Testis (tissue), 2 donors: ENCODE measurements at regions not wholly inside any gene's neighbourhood (a gene's known extent, or its start where the extent isn't known, plus 50 kb on each side); places are given as distances from the start of the nearest gene placed in this dataset.

ENCODE experiments used
- DNase-seq: peaks from one replicate; pipeline ENCODE4 v3.0.0-alpha.2; 2019
- H3K27ac ChIP-seq, 2 donors: fragments of 200-600 bp; sonication (generic); one replicate each; pipeline ENCODE4 v1.5.1; 2019
- H3K27me3 ChIP-seq: fragments of 200-600 bp; sonication (generic); one replicate; pipeline ENCODE4 v1.5.1; 2019
- H3K36me3 ChIP-seq: fragments of 200-600 bp; sonication (generic); one replicate; pipeline ENCODE4 v1.5.1; 2017; ENCODE audit warnings: low read depth; ENCODE audit errors: missing control alignments
- H3K4me1 ChIP-seq: fragments of 200-600 bp; sonication (generic); one replicate; pipeline ENCODE4 v1.5.1; 2019
- H3K4me3 ChIP-seq, 2 donors: fragments of 200-600 bp; sonication (generic); one replicate each; pipeline ENCODE4 v1.5.1; 2017 to 2019
- H3K9me3 ChIP-seq: fragments of 200-600 bp; sonication (generic); one replicate; pipeline ENCODE4 v1.5.1; 2017
- CTCF ChIP-seq, 3 experiments: fragments of 450-650 bp in 2 of 3; fragments of 200-600 bp in 1 of 3; sonication (generic) in 1 of 3; IDR thresholded peaks; one replicate each; pipeline ENCODE4 v1.5.1; 2016 to 2019; ENCODE audit warnings: antibody characterized with exemption in 3 of 3, mild to moderate bottlenecking in 2 of 3, moderate library complexity in 1 of 3
- POLR2A ChIP-seq: fragments of 450-650 bp; IDR thresholded peaks from one replicate; pipeline ENCODE4 v1.6.1; 2017; ENCODE audit warnings: antibody characterized with exemption, mild to moderate bottlenecking, moderate library complexity
- WGBS, 2 donors: methylation state at CpG; one replicate each; pipeline ENCODE4 v1.1.5; 2018; 5-methylcytosine and 5-hydroxymethylcytosine counted together
- intact Hi-C: fragments of 100-400 bp; cut with DNase I; formaldehyde crosslinking; loops from one replicate; pipeline ENCODE4 v1.15.1; 2023; ENCODE audit warnings: low total_unique reads

GRCh38 chr6:11961923-11962322 is 50.2 kb upstream of the HIVEP1 start:
- Histone ChIP-seq H3K4me3 (no peak overlapping the region), H3K4me1 (no peaks in the 10 kb centered on the region), H3K27me3 (no peaks in the 10 kb centered on the region), H3K9me3 (no peaks in the 10 kb centered on the region), H3K27ac (no peak overlapping the region), H3K36me3 (no peaks in the 10 kb centered on the region)
- 92 to 94% methylated on average over 4 of the region's 4 CpGs for WGBS, 2 donors
- intact Hi-C loops = no loop called here
- DNase-seq = no peak
- TF ChIP-seq POLR2A = no peak
- no peak for TF ChIP-seq CTCF (IDR thresholded peaks at IDR 0.05)

- Histone ChIP-seq H3K4me3 (no peak overlapping the region), H3K27ac (no peak overlapping the region), H3K36me3 (no peaks in the 10 kb centered on the region), H3K27me3 (no peaks in the 10 kb centered on the region), H3K4me1 (no peaks in the 10 kb centered on the region), H3K9me3 (no peaks in the 10 kb centered on the region)
- intact Hi-C loops = no loop called here
- DNase-seq = no peak
- TF ChIP-seq CTCF (IDR thresholded peaks at IDR 0.05) = no peak
- no peak for TF ChIP-seq POLR2A
- WGBS, 2 donors = 75 to 83% methylated on average over 12 of the region's 12 CpGs
These were observed 51.0 kb upstream of the HIVEP1 start for GRCh38 chr6:11960909-11961779.

GRCh38 chr6:11956781-11957180 is 55.3 kb upstream of the HIVEP1 start:
- Histone ChIP-seq H3K36me3 (no peaks in the 10 kb centered on the region), H3K27me3 (no peaks in the 10 kb centered on the region), H3K27ac (no peak overlapping the region), H3K9me3 (no peaks in the 10 kb centered on the region), H3K4me1 (no peaks in the 10 kb centered on the region), H3K4me3 (no peak overlapping the region)
- no peak for DNase-seq
- intact Hi-C loops = no loop called here
- TF ChIP-seq POLR2A = no peak
- TF ChIP-seq CTCF (IDR thresholded peaks at IDR 0.05) = no peak
- 80 to 82% methylated on average over 3 of the region's 3 CpGs for WGBS, 2 donors

- no peaks in the 10 kb centered on the region for H3K4me1 ChIP-seq
- no peaks in the 10 kb centered on the region for H3K9me3 ChIP-seq
- H3K36me3 ChIP-seq = no peaks in the 10 kb centered on the region
- H3K4me3 ChIP-seq = no peak overlapping the region
- intact Hi-C loops = no loop called here
- DNase-seq = no peak
- WGBS, 2 donors = 88 to 94% methylated on average over 2 of the region's 2 CpGs
- TF ChIP-seq CTCF (IDR thresholded peaks at IDR 0.05) = no peak
- TF ChIP-seq POLR2A = no peak
- H3K27ac ChIP-seq = no peak overlapping the region
- H3K27me3 ChIP-seq = no peaks in the 10 kb centered on the region
These were observed 58.5 kb upstream of the HIVEP1 start for GRCh38 chr6:11953641-11954040.

- intact Hi-C loops = no loop called here
- 65 to 86% methylated on average over 2 of the region's 2 CpGs for WGBS, 2 donors
- no peaks in the 10 kb centered on the region for H3K9me3 ChIP-seq
- no peaks in the 10 kb centered on the region for H3K4me1 ChIP-seq
- no peak overlapping the region for H3K27ac ChIP-seq
- DNase-seq = no peak
- TF ChIP-seq CTCF (IDR thresholded peaks at IDR 0.05) (no peak), POLR2A (no peak)
- H3K27me3 ChIP-seq = no peaks in the 10 kb centered on the region
- H3K36me3 ChIP-seq = no peaks in the 10 kb centered on the region
- H3K4me3 ChIP-seq = no peak overlapping the region
These were observed 59.8 kb upstream of the HIVEP1 start for GRCh38 chr6:11952316-11952715.
